HUES48 (cell line): ENCODE measurements at regions not wholly inside any gene's neighbourhood (a gene's known extent, or its start where the extent isn't known, plus 50 kb on each side); places are given as distances from the start of the nearest gene placed in this dataset.

Source experiments
- H3K27ac ChIP-seq: one replicate; pipeline ENCODE4 v1.7.0; 2013; ENCODE audit warnings: low read depth, low read length, inconsistent platforms
- H3K27me3 ChIP-seq: 2 replicates; pipeline ENCODE4 v1.6.1; 2013; ENCODE audit warnings: mild to moderate bottlenecking, low read length; ENCODE audit not compliant: control insufficient read depth, insufficient read depth
- H3K36me3 ChIP-seq: 2 replicates; pipeline ENCODE4 v1.6.1; 2013; ENCODE audit warnings: low read length; ENCODE audit not compliant: control insufficient read depth, insufficient read depth
- H3K4me1 ChIP-seq: 2 replicates; pipeline ENCODE4 v1.6.1; 2013; ENCODE audit warnings: mild to moderate bottlenecking, low read length; ENCODE audit not compliant: control insufficient read depth, insufficient read depth
- H3K4me3 ChIP-seq: 2 replicates; pipeline ENCODE4 v1.5.1; 2013; ENCODE audit warnings: mild to moderate bottlenecking, low read depth, low read length
- H3K9ac ChIP-seq: 2 replicates; pipeline ENCODE4 v1.6.1; 2013; ENCODE audit warnings: mild to moderate bottlenecking, low read depth, low read length, moderate library complexity
- H3K9me3 ChIP-seq: 2 replicates; pipeline ENCODE4 v1.6.1; 2013; ENCODE audit warnings: low read length; ENCODE audit not compliant: control insufficient read depth, insufficient read depth

DNA sequence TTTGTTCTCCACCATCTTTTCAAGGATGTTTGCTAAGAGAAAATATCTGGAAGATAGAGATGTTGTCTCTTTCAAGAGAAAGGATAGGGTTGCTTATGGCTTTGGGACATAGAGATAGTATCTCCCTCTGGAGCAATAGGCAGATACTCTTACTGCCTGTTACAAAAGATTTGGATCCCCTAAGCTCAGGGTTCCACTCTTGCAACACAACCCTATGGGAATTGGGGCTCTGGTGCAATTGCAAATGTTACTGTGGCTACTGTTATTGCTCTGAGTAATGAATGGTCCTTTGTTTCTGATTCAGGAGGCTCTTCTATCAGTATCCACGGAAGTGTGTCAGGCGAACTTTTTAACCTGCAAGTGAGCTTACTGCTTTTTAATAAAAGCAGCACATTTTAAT is 88.8 kb downstream of the GPR85 start:
- Histone ChIP-seq H3K9me3 (no peaks in the 10 kb centered on the region; the same call in 1 of the 2 replicates), H3K9ac (no peak overlapping the region), H3K4me1 (no peaks in the 10 kb centered on the region; the same call in 1 of the 2 replicates), H3K27ac (no peak overlapping the region), H3K4me3 (no peak overlapping the region), H3K36me3 (no peaks in the 10 kb centered on the region), H3K27me3 (no peaks in the 10 kb centered on the region)

DNA sequence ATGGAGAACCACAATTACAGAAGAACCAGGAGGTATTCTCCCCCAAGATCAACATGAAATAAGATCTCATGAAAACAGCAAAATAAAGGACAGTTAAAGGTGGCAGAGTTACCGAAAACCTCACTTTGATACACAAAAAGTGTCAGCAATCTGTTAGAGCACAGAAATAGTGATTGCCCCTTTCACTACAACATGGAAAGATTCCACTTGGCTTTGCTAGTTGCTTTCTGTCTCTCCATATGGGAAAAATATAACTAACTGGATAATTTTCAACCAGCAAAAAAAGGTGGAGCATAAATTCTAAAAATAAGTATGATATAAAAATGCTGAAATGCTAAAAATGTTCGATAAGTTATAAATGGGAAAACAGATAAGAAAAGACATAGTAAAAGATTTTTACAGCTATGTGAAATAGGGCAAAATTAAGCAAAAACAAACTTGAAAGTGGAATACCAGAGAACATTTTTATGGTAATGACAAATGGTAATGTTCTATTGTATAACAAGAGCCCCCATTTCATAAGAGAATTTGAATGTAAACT is 90.2 kb downstream of the GPR85 start:
- no peaks in the 10 kb centered on the region for H3K27me3 ChIP-seq
- no peaks in the 10 kb centered on the region; the same call in 1 of the 2 replicates for H3K9me3 ChIP-seq
- H3K36me3 ChIP-seq = no peaks in the 10 kb centered on the region
- H3K4me1 ChIP-seq = no peaks in the 10 kb centered on the region; the same call in 1 of the 2 replicates
- H3K4me3 ChIP-seq = no peak overlapping the region
- H3K27ac ChIP-seq = no peak overlapping the region
- no peak overlapping the region for H3K9ac ChIP-seq

DNA sequence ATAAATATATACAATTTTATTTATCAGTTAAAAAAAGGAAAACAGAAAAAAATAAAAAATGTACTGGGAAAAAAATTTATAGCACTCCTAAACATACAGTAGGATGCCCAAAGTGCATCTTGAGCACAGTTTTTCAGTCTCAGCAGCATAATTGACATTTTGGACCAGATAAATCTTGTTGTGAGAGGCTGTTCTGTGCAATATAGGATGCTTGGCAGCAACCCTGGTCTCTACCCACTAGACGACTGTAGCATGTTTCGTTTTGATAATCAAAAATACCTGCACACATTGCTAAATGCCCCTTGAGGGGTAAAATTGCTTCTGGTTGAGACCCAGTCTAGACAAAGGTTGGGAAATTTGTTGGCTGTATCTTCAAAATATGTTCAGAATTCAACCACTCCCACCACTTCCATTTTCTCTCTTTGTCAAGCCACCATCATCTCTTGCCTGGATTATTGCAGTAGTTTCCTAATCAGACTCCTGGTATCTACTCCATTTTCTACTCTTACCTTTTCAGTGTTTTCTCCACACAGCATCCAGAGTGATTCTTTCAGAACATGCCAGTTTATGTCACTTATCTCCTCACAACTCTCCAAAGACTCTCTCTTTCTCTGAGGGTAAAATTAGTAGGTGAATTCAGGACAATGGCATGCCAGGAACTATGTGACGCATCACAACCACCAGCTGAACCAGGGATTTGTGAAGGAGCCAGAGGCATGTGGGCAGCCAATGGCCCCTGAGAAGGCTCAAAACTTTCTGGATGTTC is 91.4 kb downstream of the GPR85 start:
- Histone ChIP-seq H3K9ac (no peak overlapping the region), H3K27ac (no peak overlapping the region), H3K27me3 (no peaks in the 10 kb centered on the region), H3K4me3 (no peak overlapping the region), H3K9me3 (no peaks in the 10 kb centered on the region; the same call in 1 of the 2 replicates), H3K36me3 (no peaks in the 10 kb centered on the region), H3K4me1 (no peaks in the 10 kb centered on the region; the same call in 1 of the 2 replicates)

DNA sequence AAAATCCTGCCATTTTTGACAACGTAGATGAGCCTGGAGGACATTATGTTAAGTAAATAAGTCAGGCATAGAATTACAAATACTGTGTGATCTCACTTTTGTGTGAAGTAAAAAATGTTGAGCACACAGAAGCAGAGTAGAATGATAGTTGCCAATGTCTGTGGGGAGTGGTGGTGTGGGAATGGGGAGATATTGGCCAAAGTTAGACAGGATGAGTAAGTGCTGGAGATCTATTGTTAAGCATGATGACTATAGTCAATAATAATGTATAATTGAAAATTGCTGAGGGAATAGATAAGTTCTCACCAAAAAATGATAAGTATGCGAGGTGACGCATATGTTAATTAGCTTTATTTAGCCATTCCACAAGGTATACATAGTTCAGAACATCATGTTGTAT is 92.0 kb downstream of the GPR85 start:
- Histone ChIP-seq H3K4me3 (no peak overlapping the region), H3K4me1 (no peaks in the 10 kb centered on the region; the same call in 1 of the 2 replicates), H3K9ac (no peak overlapping the region), H3K36me3 (no peaks in the 10 kb centered on the region), H3K9me3 (no peaks in the 10 kb centered on the region; the same call in 1 of the 2 replicates), H3K27ac (no peak overlapping the region), H3K27me3 (no peaks in the 10 kb centered on the region)

DNA sequence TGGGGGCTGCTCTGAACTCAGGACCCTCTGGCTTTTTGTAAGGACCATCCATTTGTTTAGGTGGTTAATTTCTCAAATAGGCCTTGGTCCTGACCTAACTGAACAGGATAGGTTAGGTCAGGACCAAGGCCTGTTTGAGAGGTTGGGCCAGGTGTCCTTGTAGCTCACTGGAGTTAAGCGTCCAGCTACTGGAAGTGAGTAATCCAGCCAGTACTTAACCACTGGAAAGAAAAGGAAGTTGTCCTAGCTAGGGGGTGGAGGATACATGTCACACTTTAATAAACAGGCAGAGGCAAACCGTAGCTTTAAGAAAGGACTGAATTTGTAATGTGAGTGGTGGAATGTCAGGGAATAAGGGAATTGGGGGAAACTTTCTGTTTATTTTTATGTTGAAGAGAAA is 96.0 kb downstream of the GPR85 start:
- no peak overlapping the region for H3K4me3 ChIP-seq
- no peaks in the 10 kb centered on the region for H3K27me3 ChIP-seq
- no peak overlapping the region for H3K9ac ChIP-seq
- peaks cover 11% of the 10 kb centered on the region; the same call in 1 of the 2 replicates for H3K4me1 ChIP-seq
- no peak overlapping the region for H3K27ac ChIP-seq
- H3K9me3 ChIP-seq = no peaks in the 10 kb centered on the region
- no peaks in the 10 kb centered on the region for H3K36me3 ChIP-seq

DNA sequence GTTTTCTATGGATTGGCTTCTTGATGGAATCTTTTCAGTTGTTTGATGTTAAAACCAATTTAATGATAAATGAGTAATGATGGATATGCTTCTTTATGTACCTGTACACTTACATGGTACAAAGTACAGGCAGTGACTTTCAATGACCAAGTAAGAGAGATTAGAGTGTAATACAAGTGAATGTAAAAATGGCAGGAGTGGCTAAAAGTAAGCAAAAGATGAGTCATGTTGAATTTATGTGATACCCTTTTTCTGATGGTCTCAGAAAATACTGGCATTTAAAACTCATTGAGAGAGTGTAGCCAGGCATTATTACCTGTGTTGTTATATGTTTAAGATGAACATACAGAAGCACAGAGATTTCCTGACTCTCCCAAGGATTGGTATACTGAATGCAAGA is 97.1 kb downstream of the GPR85 start:
- no peak overlapping the region for H3K4me3 ChIP-seq
- H3K4me1 ChIP-seq = peaks cover 11% of the 10 kb centered on the region; the same call in 1 of the 2 replicates
- no peaks in the 10 kb centered on the region for H3K27me3 ChIP-seq
- no peak overlapping the region for H3K9ac ChIP-seq
- H3K9me3 ChIP-seq = no peaks in the 10 kb centered on the region
- no peak overlapping the region for H3K27ac ChIP-seq
- H3K36me3 ChIP-seq = no peaks in the 10 kb centered on the region

DNA sequence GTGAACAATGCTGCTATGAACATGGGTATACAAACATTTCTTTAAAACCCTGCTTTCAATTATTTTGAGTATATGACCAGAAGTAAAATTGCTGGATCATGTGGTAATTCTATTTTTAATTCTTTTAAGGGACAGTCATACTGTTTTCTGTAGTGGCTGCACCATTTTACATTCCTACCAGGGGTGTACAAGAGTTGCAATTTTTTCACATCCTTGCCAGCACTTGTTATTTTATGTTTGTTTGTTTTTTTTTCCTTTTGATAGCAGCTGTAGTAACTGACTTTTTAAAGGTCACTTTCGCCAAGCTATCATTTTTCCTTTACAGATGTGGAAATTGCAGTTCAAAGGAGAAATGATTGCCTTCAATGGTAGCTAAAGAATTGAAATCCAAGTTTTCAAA is 99.5 kb downstream of the GPR85 start:
- Histone ChIP-seq H3K36me3 (no peaks in the 10 kb centered on the region), H3K4me3 (no peak overlapping the region), H3K4me1 (peaks cover 11% of the 10 kb centered on the region; the same call in 1 of the 2 replicates), H3K27ac (no peak overlapping the region), H3K9ac (no peak overlapping the region), H3K27me3 (no peaks in the 10 kb centered on the region), H3K9me3 (no peaks in the 10 kb centered on the region)

DNA sequence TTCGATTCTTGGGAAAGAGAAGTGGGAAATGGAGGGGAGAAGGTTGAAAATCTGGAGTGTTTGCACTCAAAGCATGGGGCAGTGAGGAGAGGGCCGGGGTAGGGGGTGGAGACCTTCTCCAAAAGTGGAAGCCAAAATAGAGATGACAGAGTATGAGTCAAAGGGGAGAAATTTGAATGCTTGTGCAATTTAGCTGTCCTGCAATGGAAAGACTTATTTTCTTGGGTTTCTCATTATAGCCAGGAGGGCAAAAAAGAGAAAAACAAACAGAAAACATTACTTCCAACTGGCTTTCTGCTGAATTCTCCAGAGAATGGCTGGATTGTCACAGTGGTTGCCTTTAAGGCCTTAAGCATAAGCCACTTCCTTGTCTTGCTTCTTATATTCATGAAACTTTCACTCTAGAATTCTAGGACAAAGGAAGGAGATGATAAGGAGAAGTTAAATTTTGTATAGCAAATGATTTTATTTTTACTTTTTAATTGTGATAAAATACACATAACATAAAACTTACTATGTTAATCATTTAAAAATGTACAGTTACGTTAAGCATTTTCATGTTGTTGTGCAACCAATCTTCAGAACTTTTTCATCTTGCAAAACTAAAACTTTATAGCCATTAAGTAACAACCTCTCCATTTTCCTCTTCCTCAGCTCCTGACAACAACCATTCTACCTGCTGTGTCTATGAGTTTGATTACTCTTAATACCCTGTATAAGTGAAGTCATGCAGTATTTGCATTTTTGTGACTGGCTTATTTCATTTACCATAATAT is 100.2 kb downstream of the GPR85 start:
- H3K36me3 ChIP-seq = no peaks in the 10 kb centered on the region
- H3K27ac ChIP-seq = peak overlapping the region; percentile 2
- H3K4me3 ChIP-seq = no peak overlapping the region

DNA sequence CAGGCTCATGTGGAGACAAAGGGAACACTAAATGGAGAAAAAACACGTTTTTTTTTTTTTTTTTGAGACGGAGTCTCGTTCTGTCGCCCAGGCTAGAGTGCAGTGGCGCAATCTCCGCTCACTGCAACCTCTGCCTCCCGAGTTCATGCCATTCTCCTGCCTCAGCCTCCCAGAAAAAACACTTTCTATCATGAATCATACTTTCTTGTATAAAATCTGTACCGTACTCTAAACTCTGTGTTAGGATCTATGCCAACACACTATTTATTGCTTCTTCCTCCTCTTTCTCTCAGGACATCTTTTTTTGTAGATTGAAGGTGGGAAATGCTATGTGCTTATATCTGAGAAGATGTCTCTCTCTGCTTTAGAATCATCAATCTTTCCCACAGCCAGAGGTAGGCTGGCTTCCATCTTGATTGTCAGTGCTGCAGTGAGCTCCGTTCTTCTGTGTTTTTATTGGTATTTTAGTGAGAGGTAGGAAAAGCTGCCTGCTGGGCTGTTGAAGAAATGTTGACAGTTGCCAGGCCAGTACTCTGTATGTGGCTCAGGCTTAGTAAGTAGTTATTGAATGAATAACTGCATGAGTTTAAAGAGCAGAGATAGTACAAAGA is 101.1 kb downstream of the GPR85 start:
- H3K9ac ChIP-seq = no peak overlapping the region
- H3K27me3 ChIP-seq = no peaks in the 10 kb centered on the region
- H3K4me3 ChIP-seq = no peak overlapping the region
- peak overlapping the region; percentile 2 for H3K27ac ChIP-seq
- no peaks in the 10 kb centered on the region for H3K36me3 ChIP-seq
- H3K9me3 ChIP-seq = no peaks in the 10 kb centered on the region
- peaks cover 11% of the 10 kb centered on the region; the same call in 1 of the 2 replicates for H3K4me1 ChIP-seq

More for the DNA sequence above, 100.2 kb downstream of the GPR85 start:
- Histone ChIP-seq H3K27me3 (no peaks in the 10 kb centered on the region), H3K4me1 (peaks cover 11% of the 10 kb centered on the region; the same call in 1 of the 2 replicates), H3K9ac (no peak overlapping the region), H3K9me3 (no peaks in the 10 kb centered on the region)

DNA sequence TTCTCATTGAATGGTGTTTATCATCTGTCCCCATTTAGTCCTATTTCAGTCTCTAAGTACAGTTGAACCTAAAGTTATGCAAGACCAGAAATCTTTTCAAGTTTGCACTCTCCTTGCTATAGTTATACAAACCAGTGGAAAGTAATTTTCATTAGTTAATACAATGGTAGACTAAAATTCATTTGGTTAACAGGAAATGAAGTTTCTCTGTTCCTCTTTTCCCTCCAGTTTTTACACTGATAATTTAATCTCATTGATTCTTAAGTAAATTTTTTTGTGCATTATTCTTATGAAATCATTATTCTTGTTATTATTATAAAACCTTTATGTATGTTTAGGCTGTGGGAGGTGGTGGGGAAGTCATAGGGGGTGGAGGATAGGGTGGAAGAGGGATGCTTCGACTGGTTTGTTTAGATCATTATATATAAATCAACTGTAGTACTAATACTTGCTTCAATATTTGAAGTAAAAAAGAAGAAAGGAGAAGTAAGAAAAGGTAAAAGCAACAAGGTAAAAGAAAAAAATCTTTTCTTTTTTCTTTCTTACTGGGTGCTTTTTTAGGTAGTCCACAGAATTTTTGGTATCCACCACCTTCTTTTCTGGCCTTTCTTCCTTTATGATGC is 104.1 kb downstream of the GPR85 start:
- no peak overlapping the region for H3K27ac ChIP-seq
- H3K4me1 ChIP-seq = no peaks in the 10 kb centered on the region; the same call in 1 of the 2 replicates
- H3K27me3 ChIP-seq = no peaks in the 10 kb centered on the region
- H3K4me3 ChIP-seq = no peak overlapping the region
- no peaks in the 10 kb centered on the region for H3K36me3 ChIP-seq
- no peak overlapping the region for H3K9ac ChIP-seq
- H3K9me3 ChIP-seq = no peaks in the 10 kb centered on the region
